IMR-90 (cell line): ENCODE measurements at regions not wholly inside any gene's neighbourhood (a gene's known extent, or its start where the extent isn't known, plus 50 kb on each side); places are given as distances from the start of the nearest gene placed in this dataset.

ENCODE experiments used
- ATAC-seq: fragments of 200-7000 bp; cut with Tn5 transposase; 2 replicates; pipeline ENCODE4 v1.9.1; 2020; ENCODE audit warnings: low read depth, mild to moderate bottlenecking, moderate library complexity
- BruUV-seq: library from RNA; stranded (reverse); fragments of 400-500 nt; replicated peaks from 2 replicates; lab custom pipeline; 2021; lab: Mats Ljungman, UMichigan
- CTCF ChIA-PET: fragments of 300-600 bp; formaldehyde crosslinking; extraction: SDS; loops from one replicate; lab custom pipeline; 2021; ENCODE audit warnings: antibody characterized with exemption; lab: Yijun Ruan, JAX
- POLR2A ChIA-PET: fragments of 300-600 bp; sonication (Branson Sonifier 250); formaldehyde crosslinking; loops from one replicate; lab custom pipeline; 2022; ENCODE audit warnings: antibody characterized with exemption; ENCODE audit not compliant: unreplicated experiment; lab: Charles Lee
- DNase-seq: peaks from one replicate; pipeline ENCODE4 v3.0.0; 2013
- H2AFZ ChIP-seq: replicated peaks from 2 replicates; pipeline ENCODE3; 2013; ENCODE audit warnings: low read length, mild to moderate bottlenecking; ENCODE audit not compliant: poor library complexity
- H2AK5ac ChIP-seq: 2 replicates; pipeline ENCODE4 v1.6.1; 2013; ENCODE audit warnings: low read depth, low read length, inconsistent platforms
- H2AK9ac ChIP-seq: replicated peaks from 2 replicates; pipeline ENCODE3; 2013; ENCODE audit warnings: mild to moderate bottlenecking, low read depth, low read length, moderate library complexity; ENCODE audit not compliant: poor library complexity
- H2BK120ac ChIP-seq: 2 replicates; pipeline ENCODE4 v1.6.1; 2013; ENCODE audit warnings: low read depth, low read length, inconsistent platforms
- H2BK15ac ChIP-seq: 3 replicates; pipeline ENCODE4 v1.6.1; 2013; ENCODE audit warnings: low read depth, low read length, inconsistent platforms
- H2BK20ac ChIP-seq: 2 replicates; pipeline ENCODE4 v1.6.1; 2013; ENCODE audit warnings: low read depth, mild to moderate bottlenecking, inconsistent platforms, low read length, moderate library complexity
- H2BK5ac ChIP-seq: 2 replicates; pipeline ENCODE4 v1.6.1; 2013; ENCODE audit warnings: mild to moderate bottlenecking, low read depth, low read length, inconsistent platforms; ENCODE audit not compliant: poor library complexity, severe bottlenecking
- H3K14ac ChIP-seq: replicated peaks from 2 replicates; pipeline ENCODE4 v1.6.1; 2013; ENCODE audit warnings: low read depth, low read length, inconsistent platforms
- H3K18ac ChIP-seq: 2 replicates; pipeline ENCODE4 v1.6.1; 2013; ENCODE audit warnings: low read depth, low read length, control low read depth
- H3K23ac ChIP-seq: 2 replicates; pipeline ENCODE4 v1.6.1; 2013; ENCODE audit warnings: low read depth, low read length, inconsistent platforms
- H3K27ac ChIP-seq: 2 replicates; pipeline ENCODE4 v1.5.1; 2013; ENCODE audit warnings: mild to moderate bottlenecking, control low read depth, low read length; ENCODE audit not compliant: insufficient read depth
- H3K27me3 ChIP-seq: 2 replicates; pipeline ENCODE4 v1.6.1; 2013; ENCODE audit warnings: low read length; ENCODE audit not compliant: control insufficient read depth, insufficient read depth
- H3K36me3 ChIP-seq: 2 replicates; pipeline ENCODE4 v1.6.1; 2013; ENCODE audit warnings: low read length, mixed read lengths; ENCODE audit not compliant: control insufficient read depth, insufficient read depth
- H3K4ac ChIP-seq: 2 replicates; pipeline ENCODE4 v1.6.1; 2013; ENCODE audit warnings: low read depth, low read length, inconsistent platforms
- H3K4me1 ChIP-seq: 2 replicates; pipeline ENCODE4 v1.6.1; 2013; ENCODE audit warnings: low read length, mixed read lengths; ENCODE audit not compliant: control insufficient read depth, insufficient read depth
- H3K4me2 ChIP-seq: 2 replicates; pipeline ENCODE4 v1.6.1; 2013; ENCODE audit warnings: low read depth, mild to moderate bottlenecking, control low read depth, low read length, moderate library complexity
- H3K4me3 ChIP-seq: 2 replicates; pipeline ENCODE4 v1.5.1; 2013; ENCODE audit warnings: low read depth, mild to moderate bottlenecking, control low read depth, low read length, moderate library complexity; ENCODE audit not compliant: insufficient read depth
- H3K56ac ChIP-seq: 2 replicates; pipeline ENCODE4 v1.6.1; 2013; ENCODE audit warnings: low read length, inconsistent platforms; ENCODE audit not compliant: insufficient read depth; ENCODE audit errors: extremely low read depth
- H3K79me1 ChIP-seq, 2 experiments: 2 replicates each; pipeline ENCODE4 v1.6.1; 2013; ENCODE audit warnings: low read length in 2 of 2, inconsistent platforms in 1 of 2, low read depth in 1 of 2
- H3K9ac ChIP-seq: 2 replicates; pipeline ENCODE4 v1.6.1; 2013; ENCODE audit warnings: low read depth, low read length, control low read depth
- H3K9me1 ChIP-seq: 2 replicates; pipeline ENCODE4 v1.6.1; 2013; ENCODE audit warnings: low read length, inconsistent platforms; ENCODE audit not compliant: insufficient read depth
- H3K9me3 ChIP-seq: 2 replicates; pipeline ENCODE4 v1.6.1; 2013; ENCODE audit warnings: low read length; ENCODE audit not compliant: control insufficient read depth, insufficient read depth
- H4K20me1 ChIP-seq: 2 replicates; pipeline ENCODE4 v1.6.1; 2013; ENCODE audit warnings: low read length, inconsistent platforms; ENCODE audit not compliant: insufficient read depth
- H4K5ac ChIP-seq: 2 replicates; pipeline ENCODE4 v1.6.1; 2013; ENCODE audit warnings: mild to moderate bottlenecking, low read depth, low read length, control low read depth
- H4K8ac ChIP-seq, 2 experiments: 2 replicates each; pipeline ENCODE4 v1.6.1; 2013; ENCODE audit warnings: low read depth in 2 of 2, low read length in 2 of 2, control low read depth in 1 of 2, inconsistent platforms in 1 of 2
- H4K91ac ChIP-seq: 2 replicates; pipeline ENCODE4 v1.6.1; 2013; ENCODE audit warnings: low read depth, low read length, inconsistent platforms; ENCODE audit not compliant: insufficient read depth
- CTCF ChIP-seq: conservative IDR thresholded peaks from 2 replicates; pipeline ENCODE4 v1.5.1; 2012; ENCODE audit warnings: mild to moderate bottlenecking, low read depth, low read length, improper control_type of control experiment
- ELK1 ChIP-seq: fragments of 150-350 bp; IDR thresholded peaks from 2 replicates; pipeline ENCODE4 v1.6.1; 2016; ENCODE audit warnings: low read depth, mild to moderate bottlenecking, low read length, moderate library complexity, borderline replicate concordance
- MAFK ChIP-seq: IDR thresholded peaks from 2 replicates; pipeline ENCODE4 v1.6.1; 2012; ENCODE audit warnings: low read depth, low read length, improper control_type of control experiment
- MAZ ChIP-seq: IDR thresholded peaks from 2 replicates; pipeline ENCODE4 v1.6.1; 2012; ENCODE audit warnings: low read depth, mild to moderate bottlenecking, low read length, improper control_type of control experiment, moderate library complexity, borderline replicate concordance
- MXI1 ChIP-seq: IDR thresholded peaks from 2 replicates; pipeline ENCODE4 v1.6.1; 2012; ENCODE audit warnings: low read depth, mild to moderate bottlenecking, low read length, moderate library complexity, borderline replicate concordance
- NFE2L2 ChIP-seq: fragments of 150-350 bp; IDR thresholded peaks from 2 replicates; pipeline ENCODE4 v1.6.1; 2016; ENCODE audit warnings: low read depth, mild to moderate bottlenecking, low read length
- POLR2A ChIP-seq: IDR thresholded peaks from 2 replicates; pipeline ENCODE4 v1.6.1; 2012; ENCODE audit warnings: mild to moderate bottlenecking, low read depth, low read length
- RAD21 ChIP-seq: IDR thresholded peaks from 2 replicates; pipeline ENCODE4 v1.6.1; 2012; ENCODE audit warnings: low read length, improper control_type of control experiment
- RCOR1 ChIP-seq: IDR thresholded peaks from 2 replicates; pipeline ENCODE4 v1.6.1; 2012; ENCODE audit warnings: mild to moderate bottlenecking, low read length, improper control_type of control experiment; ENCODE audit not compliant: insufficient replicate concordance
- SMC3 ChIP-seq: fragments of 150-350 bp; IDR thresholded peaks from 2 replicates; pipeline ENCODE4 v1.6.1; 2016; ENCODE audit warnings: low read depth, mild to moderate bottlenecking, antibody characterized with exemption, low read length, moderate library complexity
- WGBS, 2 experiments: methylation state at CpG; one replicate each; pipeline versions ENCODE4 v1.1.5 to v1.1.7; 2013; ENCODE audit warnings: missing lambda C conversion rate in 2 of 2; ENCODE audit not compliant: insufficient read length in 1 of 2; ENCODE audit errors: extremely low coverage in 2 of 2; 5-methylcytosine and 5-hydroxymethylcytosine counted together
- dilution Hi-C: fragments of 300-500 bp; cut with HindIII; formaldehyde crosslinking; loops from one replicate; pipeline ENCODE4 v1.14.3; 2018; ENCODE audit warnings: low sequenced_read_pairs; ENCODE audit not compliant: unreplicated experiment
- in situ Hi-C: fragments of 300-500 bp; cut with MboI; formaldehyde crosslinking; loops from 3 replicates; pipeline ENCODE4 v1.14.3; 2019; ENCODE audit warnings: low sequenced_read_pairs, inconsistent platforms, mixed read lengths
- intact Hi-C: fragments of 100-400 bp; cut with micrococcal nuclease; formaldehyde crosslinking; loops from 2 replicates; pipeline ENCODE4 v1.10.0; 2022

- intact Hi-C loops (no loop called here), in situ Hi-C loops (no loop called here), dilution Hi-C loops (no loop called here)
- H3K4me1 ChIP-seq: no peaks in the 10 kb centered on the region
- H4K5ac ChIP-seq: no peak overlapping the region
- POLR2A ChIA-PET: no interaction called here
- CTCF ChIA-PET: interaction anchor here (0.6 kb wide), 1 partner anchor 15 kb away, joined by 3 read pairs; no protein-coding TSS in a partner anchor
- no peak overlapping the region for H2BK120ac ChIP-seq
- no peak overlapping the region for H3K18ac ChIP-seq
- H2AK5ac ChIP-seq: no peak overlapping the region
- no TSS peak for BruUV-seq
- H3K27me3 ChIP-seq: peaks cover 3% of the 10 kb centered on the region; the same call in 1 of the 2 replicates
- H4K91ac ChIP-seq: no peak overlapping the region
- no peaks in the 10 kb centered on the region for H3K36me3 ChIP-seq
- peaks cover 17% of the 10 kb centered on the region for H3K9me3 ChIP-seq
- TF ChIP-seq MAZ (no peak), POLR2A (no peak), ELK1 (no peak), NFE2L2 (no peak), SMC3 (no peak), CTCF (no peak), RAD21 (no peak), MAFK (no peak), RCOR1 (no peak), MXI1 (no peak)
- H2AK9ac ChIP-seq: no peak overlapping the region
- 71% methylated on average over 1 of the region's 3 CpGs; no CpG with 5 or more reads in 1 of the 2 experiments for WGBS, 2 experiments
- H2BK20ac ChIP-seq: no peak overlapping the region
- H4K20me1 ChIP-seq: no peaks in the 10 kb centered on the region
- H3K9me1 ChIP-seq: no peaks in the 10 kb centered on the region
- no peak overlapping the region for H3K4ac ChIP-seq
- H2BK15ac ChIP-seq: no peak overlapping the region
- no peak for DNase-seq
- no peaks in the 10 kb centered on the region for H3K79me1 ChIP-seq
- H2BK5ac ChIP-seq: no peak overlapping the region
- H3K4me3 ChIP-seq: no peak overlapping the region
- no peak overlapping the region for H3K4me2 ChIP-seq
- H3K23ac ChIP-seq: no peak overlapping the region
- H2AFZ ChIP-seq: no peak overlapping the region
- H3K14ac ChIP-seq: no peak overlapping the region
- no peak overlapping the region for H3K27ac ChIP-seq
- ATAC-seq: no peak
- H3K56ac ChIP-seq: no peak overlapping the region
- H4K8ac ChIP-seq: no peak overlapping the region
- H3K9ac ChIP-seq: no peak overlapping the region
Observed at GRCh38 chr6:4472222-4472621, 304.0 kb upstream of the CDYL start.
